ENCODE measurements at regions not wholly inside any gene's neighbourhood (a gene's known extent, or its start where the extent isn't known, plus 50 kb on each side); places are given as distances from the start of the nearest gene placed in this dataset.

GRCh38 chr4:163665101-163665500 lies 170.6 kb downstream of the TMA16 start:
- no peak for TF ChIP-seq ZNF391 (tag by site-specific recombination; IDR thresholded peaks at IDR 0.05; ENCODE audit: borderline replicate concordance, low read depth)
- TF ChIP-seq MYNN (tag by site-specific recombination; IDR thresholded peaks at IDR 0.05; ENCODE audit: borderline replicate concordance): no peak
- TF ChIP-seq ZSCAN18 (tag by site-specific recombination; IDR thresholded peaks at IDR 0.05): no peak
- no peak for TF ChIP-seq ZFP69B (tag by site-specific recombination; IDR thresholded peaks at IDR 0.05)
- no peak for TF ChIP-seq ZNF10 (tag by site-specific recombination; IDR thresholded peaks at IDR 0.05)
- TF ChIP-seq ZNF488 (tag by site-specific recombination; IDR thresholded peaks at IDR 0.05): no peak
- TF ChIP-seq TCF7L2 (IDR thresholded peaks at IDR 0.05; ENCODE audit: borderline replicate concordance, low read depth, low read length): no peak
- TF ChIP-seq AEBP2 (tag by site-specific recombination; IDR thresholded peaks at IDR 0.05; ENCODE audit: borderline replicate concordance): no peak
- no peak for TF ChIP-seq ZNF501 (tag by site-specific recombination; IDR thresholded peaks at IDR 0.05)
- no peak for TF ChIP-seq ZNF645 (tag by site-specific recombination; IDR thresholded peaks at IDR 0.05)
- no peak for TF ChIP-seq ZNF518A (tag by site-specific recombination; conservative IDR thresholded peaks at IDR 0.05; ENCODE audit: low read depth)
- Histone ChIP-seq H3K4me3 (ENCODE audit: low read depth, low read length) (no peak overlapping the region), H3K36me3 (ENCODE audit: control insufficient read depth in 2 of 2, insufficient read depth in 1 of 2, low read length in 2 of 2) (no peaks in the 10 kb centered on the region), H3K4me1 (ENCODE audit: control insufficient read depth, insufficient read depth, low read length) (no peaks in the 10 kb centered on the region), H3K9me3 (ENCODE audit: control insufficient read depth, insufficient read depth, low read depth, low read length) (no peaks in the 10 kb centered on the region), H3K27ac (ENCODE audit: extremely low read depth, low read depth, low read length) (no peak overlapping the region)
- CTCF ChIA-PET: no interaction called here
- POLR2A ChIA-PET: no interaction called here

GRCh38 chr4:163665521-163666331 lies 171.2 kb downstream of the TMA16 start:
- H3K4me3 ChIP-seq (ENCODE audit: low read depth, low read length): no peak overlapping the region
- CTCF ChIA-PET: interaction anchor here (1.2 kb wide), 1 partner anchor 16 kb away, joined by 5 read pairs; no protein-coding TSS in a partner anchor
- POLR2A ChIA-PET: no interaction called here

More at GRCh38 chr4:163665521-163666331, 171.2 kb downstream of the TMA16 start:
- no peaks in the 10 kb centered on the region for H3K36me3 ChIP-seq (ENCODE audit: control insufficient read depth in 2 of 2, insufficient read depth in 1 of 2, low read length in 2 of 2)
- H3K9me3 ChIP-seq (ENCODE audit: control insufficient read depth, insufficient read depth, low read depth, low read length): no peaks in the 10 kb centered on the region
- H3K4me1 ChIP-seq (ENCODE audit: control insufficient read depth, insufficient read depth, low read length): no peaks in the 10 kb centered on the region
- TF ChIP-seq HOXA7 (CRISPR knock-in tag; IDR thresholded peaks at IDR 0.05; ENCODE audit: borderline replicate concordance): no peak
- no peak for TF ChIP-seq ZNF350 (tag by site-specific recombination; IDR thresholded peaks at IDR 0.05)
- TF ChIP-seq ZNF561 (tag by site-specific recombination; IDR thresholded peaks at IDR 0.05; ENCODE audit: borderline replicate concordance): no peak
- no peak for TF ChIP-seq ZNF366 (tag by site-specific recombination; conservative IDR thresholded peaks at IDR 0.05)
- TF ChIP-seq ZNF169 (tag by site-specific recombination; IDR thresholded peaks at IDR 0.05): no peak
- TF ChIP-seq ZFP41 (tag by site-specific recombination; IDR thresholded peaks at IDR 0.05; ENCODE audit: borderline replicate concordance): no peak
- TF ChIP-seq OSR2 (tag by site-specific recombination; IDR thresholded peaks at IDR 0.05): no peak
- TF ChIP-seq ZNF792 (tag by site-specific recombination; IDR thresholded peaks at IDR 0.05): no peak
- no peak for TF ChIP-seq ZNF112 (tag by site-specific recombination; IDR thresholded peaks at IDR 0.05)
- no peak for TF ChIP-seq ZNF473 (tag by site-specific recombination; IDR thresholded peaks at IDR 0.05)
- no peak overlapping the region for H3K27ac ChIP-seq (ENCODE audit: extremely low read depth, low read depth, low read length)
